ENCODE measurements at regions not wholly inside any gene's neighbourhood (a gene's known extent, or its start where the extent isn't known, plus 50 kb on each side); places are given as distances from the start of the nearest gene placed in this dataset.

- no peak for DNase-seq (ENCODE audit: low spot score)
- Histone ChIP-seq H3K27ac (no peak overlapping the region), H3K9me3 (no peaks in the 10 kb centered on the region), H3K27me3 (no peaks in the 10 kb centered on the region), H3K36me3 (no peaks in the 10 kb centered on the region), H3K4me1 (no peaks in the 10 kb centered on the region), H3K4me3 (no peak overlapping the region)
- TF ChIP-seq CTCF (IDR thresholded peaks at IDR 0.05), result no peak
These were observed 164.1 kb upstream of the CDKN3 start for GRCh38 chr14:54232735-54233134.

GRCh38 chr14:54241517-54241916 lies 155.3 kb upstream of the CDKN3 start:
- Histone ChIP-seq H3K27ac (no peak overlapping the region), H3K27me3 (no peaks in the 10 kb centered on the region), H3K4me3 (no peak overlapping the region), H3K9me3 (no peaks in the 10 kb centered on the region), H3K4me1 (no peaks in the 10 kb centered on the region), H3K36me3 (no peaks in the 10 kb centered on the region)
- no peak for TF ChIP-seq CTCF (IDR thresholded peaks at IDR 0.05)
- no peak for DNase-seq (ENCODE audit: low spot score)

- Histone ChIP-seq H3K4me3 (no peak overlapping the region), H3K27me3 (no peaks in the 10 kb centered on the region), H3K4me1 (no peaks in the 10 kb centered on the region), H3K36me3 (no peaks in the 10 kb centered on the region), H3K27ac (no peak overlapping the region), H3K9me3 (no peaks in the 10 kb centered on the region)
- no peak for DNase-seq (ENCODE audit: low spot score)
- no peak for TF ChIP-seq CTCF (IDR thresholded peaks at IDR 0.05)
These were observed 145.5 kb upstream of the CDKN3 start for GRCh38 chr14:54251356-54251755.

GRCh38 chr14:54252072-54252730 lies 144.6 kb upstream of the CDKN3 start:
- H3K27me3 ChIP-seq, result no peaks in the 10 kb centered on the region
- no peak overlapping the region for H3K4me3 ChIP-seq
- H3K4me1 ChIP-seq, result no peaks in the 10 kb centered on the region
- no peaks in the 10 kb centered on the region for H3K9me3 ChIP-seq
- H3K36me3 ChIP-seq, result no peaks in the 10 kb centered on the region
- no peak overlapping the region for H3K27ac ChIP-seq
- no peak for DNase-seq (ENCODE audit: low spot score)
- no peak for TF ChIP-seq CTCF (IDR thresholded peaks at IDR 0.05)

DNA sequence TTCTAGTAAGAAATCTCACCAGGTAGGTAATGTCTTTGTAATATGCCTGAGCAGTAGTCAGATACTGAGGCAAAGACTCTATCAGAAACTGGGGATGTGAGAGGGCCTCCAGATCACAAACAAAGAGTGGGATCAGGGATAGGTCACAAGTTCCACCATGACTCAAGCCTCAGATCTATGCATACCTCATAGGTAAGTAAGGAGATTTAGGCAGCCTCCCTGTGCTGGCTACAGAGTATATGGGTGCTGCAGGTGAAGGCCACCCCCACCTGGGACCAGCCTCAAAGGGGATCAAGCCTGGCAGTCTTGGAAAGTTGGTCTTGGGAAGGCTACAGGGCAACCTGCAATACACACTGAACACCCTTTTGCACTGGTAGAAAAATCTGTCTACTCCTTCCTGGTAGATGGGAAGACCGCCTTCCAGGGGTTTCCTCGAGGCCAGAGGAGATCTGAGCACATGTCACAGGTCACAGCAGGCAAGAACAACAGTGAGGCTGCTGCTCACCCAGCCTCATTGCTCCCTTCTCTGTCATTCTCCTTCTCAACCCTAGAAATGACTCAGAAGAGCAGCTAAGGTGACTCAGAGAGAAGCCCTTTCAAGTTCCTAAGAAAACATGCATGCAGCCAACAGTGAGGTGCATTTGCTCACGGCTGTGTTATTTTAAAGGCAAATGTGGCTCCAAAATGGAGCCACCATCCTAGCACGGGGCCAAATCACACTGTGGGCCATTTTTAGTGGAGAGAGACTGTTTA lies 143.4 kb upstream of the CDKN3 start:
- Histone ChIP-seq H3K4me1 (no peaks in the 10 kb centered on the region), H3K4me3 (no peak overlapping the region), H3K27ac (no peak overlapping the region), H3K36me3 (no peaks in the 10 kb centered on the region), H3K9me3 (no peaks in the 10 kb centered on the region), H3K27me3 (no peaks in the 10 kb centered on the region)
- DNase-seq (ENCODE audit: low spot score), result no peak
- no peak for TF ChIP-seq CTCF (IDR thresholded peaks at IDR 0.05)

Measured in right atrium auricular region (tissue), 2 donors.